ENCODE measurements at regions not wholly inside any gene's neighbourhood (a gene's known extent, or its start where the extent isn't known, plus 50 kb on each side); places are given as distances from the start of the nearest gene placed in this dataset.
A peak's percentile ranks its signal among the peaks of the same experiment; 100 is the strongest.

- TF ChIP-seq POLR2AphosphoS5 (IDR thresholded peaks at IDR 0.05) (no peak), CTCF (IDR thresholded peaks at IDR 0.05) (peak in 5 of 6 experiments; percentile 7 to 30 (median 28))
These were observed 57.8 kb upstream of the WIPF3 start for GRCh38 chr7:29748286-29749099.
